ENCODE measurements at regions not wholly inside any gene's neighbourhood (a gene's known extent, or its start where the extent isn't known, plus 50 kb on each side); places are given as distances from the start of the nearest gene placed in this dataset.

- Mint-ChIP-seq H3K4me3 (no peak overlapping the region), H3K27me3 (no peaks in the 10 kb centered on the region), H3K27ac (no peak overlapping the region), H3K4me1 (ENCODE audit: low read depth) (no peaks in the 10 kb centered on the region), H3K36me3 (ENCODE audit: low read depth) (no peaks in the 10 kb centered on the region), H3K9me3 (peaks cover 6% of the 10 kb centered on the region)
- intact Hi-C loops (cut with micrococcal nuclease): no loop called here
- ChIA-PET POLR2A (no interaction called here), CTCF (no interaction called here)
- ATAC-seq (no peak), DNase-seq (no peak)
- no peak for TF ChIP-seq CTCF (IDR thresholded peaks at IDR 0.05)
These were observed 314.3 kb upstream of the ETAA1 start for GRCh38 chr2:67082813-67083212.

- H3K9me3 Mint-ChIP-seq: peaks cover 3% of the 10 kb centered on the region
- no peak for ATAC-seq
These were observed 313.2 kb upstream of the ETAA1 start for GRCh38 chr2:67083951-67084350.

GRCh38 chr2:67085146-67085545, 312.0 kb upstream of the ETAA1 start:
- ATAC-seq (no peak), DNase-seq (no peak)
- no peaks in the 10 kb centered on the region for H3K4me1 Mint-ChIP-seq (ENCODE audit: low read depth)
- H3K27me3 Mint-ChIP-seq: no peaks in the 10 kb centered on the region
- intact Hi-C loops (cut with micrococcal nuclease): no loop called here
- TF ChIP-seq CTCF (IDR thresholded peaks at IDR 0.05): no peak
- H3K9me3 Mint-ChIP-seq: peaks cover 3% of the 10 kb centered on the region
- ChIA-PET CTCF (no interaction called here), POLR2A (interaction anchor here (0.7 kb wide), 1 partner anchor 22 kb away, joined by 3 read pairs; no protein-coding TSS in a partner anchor)
- no peaks in the 10 kb centered on the region for H3K36me3 Mint-ChIP-seq (ENCODE audit: low read depth)
- H3K4me3 Mint-ChIP-seq: no peak overlapping the region
- no peak overlapping the region for H3K27ac Mint-ChIP-seq

More at GRCh38 chr2:67083951-67084350, 313.2 kb upstream of the ETAA1 start:
- Mint-ChIP-seq H3K27me3 (no peaks in the 10 kb centered on the region), H3K27ac (no peak overlapping the region), H3K36me3 (ENCODE audit: low read depth) (no peaks in the 10 kb centered on the region), H3K4me3 (no peak overlapping the region), H3K4me1 (ENCODE audit: low read depth) (no peaks in the 10 kb centered on the region)
- TF ChIP-seq CTCF (IDR thresholded peaks at IDR 0.05): no peak
- intact Hi-C loops (cut with micrococcal nuclease): no loop called here
- DNase-seq: no peak
- ChIA-PET POLR2A (no interaction called here), CTCF (no interaction called here)

GRCh38 chr2:67091681-67092080, 305.5 kb upstream of the ETAA1 start:
- no peak overlapping the region for H3K4me3 Mint-ChIP-seq
- H3K4me1 Mint-ChIP-seq (ENCODE audit: low read depth): no peaks in the 10 kb centered on the region
- no peaks in the 10 kb centered on the region for H3K9me3 Mint-ChIP-seq
- CTCF ChIA-PET: no interaction called here
- ATAC-seq: no peak
- POLR2A ChIA-PET: no interaction called here
- DNase-seq: no peak
- H3K27me3 Mint-ChIP-seq: no peaks in the 10 kb centered on the region
- no peak for TF ChIP-seq CTCF (IDR thresholded peaks at IDR 0.05)
- H3K27ac Mint-ChIP-seq: no peak overlapping the region
- intact Hi-C loops (cut with micrococcal nuclease): no loop called here
- no peaks in the 10 kb centered on the region for H3K36me3 Mint-ChIP-seq (ENCODE audit: low read depth)

GRCh38 chr2:67095121-67095520, 302.0 kb upstream of the ETAA1 start:
- intact Hi-C loops (cut with micrococcal nuclease): no loop called here
- TF ChIP-seq CTCF (IDR thresholded peaks at IDR 0.05): no peak
- H3K36me3 Mint-ChIP-seq (ENCODE audit: low read depth): no peaks in the 10 kb centered on the region
- H3K4me1 Mint-ChIP-seq (ENCODE audit: low read depth): no peaks in the 10 kb centered on the region
- CTCF ChIA-PET: no interaction called here
- ATAC-seq (no peak), DNase-seq (no peak)
- peaks cover 1% of the 10 kb centered on the region for H3K9me3 Mint-ChIP-seq
- H3K4me3 Mint-ChIP-seq: no peak overlapping the region
- H3K27me3 Mint-ChIP-seq: no peaks in the 10 kb centered on the region
- POLR2A ChIA-PET: no interaction called here
- H3K27ac Mint-ChIP-seq: no peak overlapping the region

All from activated CD8-positive, alpha-beta T cell treated with anti-CD3 and anti-CD28 coated beads for 36 hours (primary cell).